ENCODE measurements at regions not wholly inside any gene's neighbourhood (a gene's known extent, or its start where the extent isn't known, plus 50 kb on each side); places are given as distances from the start of the nearest gene placed in this dataset.

GRCh38 chr13:97091196-97091595, 96.9 kb upstream of the OXGR1 start:
- no peak overlapping the region for H3K4me3 ChIP-seq (ENCODE audit: control extremely low read depth in 1 of 5, extremely low read depth in 1 of 5, insufficient read depth in 1 of 5, low read depth in 2 of 5, low read length in 4 of 5)
- no peaks in the 10 kb centered on the region for H3K27me3 ChIP-seq (replicated peaks in 1 of 4; ENCODE audit: control extremely low read depth in 1 of 4, control insufficient read depth in 3 of 4, insufficient read depth in 4 of 4, low read length in 3 of 4)
- Mint-ChIP-seq H3K4me1 (no peaks in the 10 kb centered on the region), H3K27me3 (no peaks in the 10 kb centered on the region), H3K9me3 (ENCODE audit: insufficient read depth) (peaks cover 5% of the 10 kb centered on the region), H3K27ac (no peak overlapping the region), H3K4me3 (no peak overlapping the region)
- intact Hi-C loops (cut with micrococcal nuclease), result no loop called here
- no peaks in the 10 kb centered on the region for H3K79me2 ChIP-seq (ENCODE audit: control insufficient read depth, insufficient read depth, low read length)
- ChIA-PET POLR2A (no interaction called here), CTCF (no interaction called here)
- H3K27ac ChIP-seq (ENCODE audit: low read length in 2 of 2), result no peak overlapping the region
- peaks cover 0 to 2% (median 0%) of the 10 kb centered on the region in 3 donors for H3K9me3 ChIP-seq (ENCODE audit: control extremely low read depth in 1 of 3, control insufficient read depth in 2 of 3, insufficient read depth in 1 of 3, low read length in 2 of 3)
- 14% methylated on average over 1 of the region's 1 CpG for WGBS (ENCODE audit: insufficient coverage)
- DNase-seq (no peak), ATAC-seq (ENCODE audit: low read depth) (no peak)
- H2AFZ ChIP-seq (ENCODE audit: insufficient read depth, low read depth, low read length, poor library complexity, severe bottlenecking), result no peak overlapping the region
- H4K20me1 ChIP-seq (ENCODE audit: control insufficient read depth, insufficient read depth, low read length, poor library complexity, severe bottlenecking), result no peaks in the 10 kb centered on the region
- H3K4me1 ChIP-seq (ENCODE audit: control insufficient read depth in 2 of 2, insufficient read depth in 2 of 2, low read length in 2 of 2), result no peaks in the 10 kb centered on the region
- H3K4me2 ChIP-seq (replicated peaks; ENCODE audit: low read depth, low read length, poor library complexity, severe bottlenecking), result no peak overlapping the region
- H3K9ac ChIP-seq (ENCODE audit: low read length), result no peak overlapping the region
- H3K36me3 ChIP-seq (replicated peaks in 1 of 2; ENCODE audit: control extremely low read depth in 1 of 2, control insufficient read depth in 1 of 2, extremely low read depth in 1 of 2, insufficient read depth in 2 of 2, low read length in 1 of 2), result no peaks in the 10 kb centered on the region
- TF ChIP-seq EZH2 (IDR thresholded peaks at IDR 0.05; ENCODE audit: borderline replicate concordance, insufficient read depth, low read depth, low read length, poor library complexity, severe bottlenecking), result no peak
- TF ChIP-seq, protein P1, sequence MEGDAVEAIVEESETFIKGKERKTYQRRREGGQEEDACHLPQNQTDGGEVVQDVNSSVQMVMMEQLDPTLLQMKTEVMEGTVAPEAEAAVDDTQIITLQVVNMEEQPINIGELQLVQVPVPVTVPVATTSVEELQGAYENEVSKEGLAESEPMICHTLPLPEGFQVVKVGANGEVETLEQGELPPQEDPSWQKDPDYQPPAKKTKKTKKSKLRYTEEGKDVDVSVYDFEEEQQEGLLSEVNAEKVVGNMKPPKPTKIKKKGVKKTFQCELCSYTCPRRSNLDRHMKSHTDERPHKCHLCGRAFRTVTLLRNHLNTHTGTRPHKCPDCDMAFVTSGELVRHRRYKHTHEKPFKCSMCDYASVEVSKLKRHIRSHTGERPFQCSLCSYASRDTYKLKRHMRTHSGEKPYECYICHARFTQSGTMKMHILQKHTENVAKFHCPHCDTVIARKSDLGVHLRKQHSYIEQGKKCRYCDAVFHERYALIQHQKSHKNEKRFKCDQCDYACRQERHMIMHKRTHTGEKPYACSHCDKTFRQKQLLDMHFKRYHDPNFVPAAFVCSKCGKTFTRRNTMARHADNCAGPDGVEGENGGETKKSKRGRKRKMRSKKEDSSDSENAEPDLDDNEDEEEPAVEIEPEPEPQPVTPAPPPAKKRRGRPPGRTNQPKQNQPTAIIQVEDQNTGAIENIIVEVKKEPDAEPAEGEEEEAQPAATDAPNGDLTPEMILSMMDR (IDR thresholded peaks at IDR 0.05), result no peak

GRCh38 chr13:97100821-97101220, 106.5 kb upstream of the OXGR1 start:
- Histone ChIP-seq H3K9ac (ENCODE audit: low read length) (no peak overlapping the region), H4K20me1 (ENCODE audit: control insufficient read depth, insufficient read depth, low read length, poor library complexity, severe bottlenecking) (no peaks in the 10 kb centered on the region), H2AFZ (ENCODE audit: insufficient read depth, low read depth, low read length, poor library complexity, severe bottlenecking) (no peak overlapping the region), H3K9me3 (ENCODE audit: control extremely low read depth in 1 of 3, control insufficient read depth in 2 of 3, insufficient read depth in 1 of 3, low read length in 2 of 3) (peaks cover 0 to 3% (median 2%) of the 10 kb centered on the region in 3 donors), H3K4me3 (ENCODE audit: control extremely low read depth in 1 of 5, extremely low read depth in 1 of 5, insufficient read depth in 1 of 5, low read depth in 2 of 5, low read length in 4 of 5) (no peak overlapping the region), H3K27me3 (replicated peaks in 1 of 4; ENCODE audit: control extremely low read depth in 1 of 4, control insufficient read depth in 3 of 4, insufficient read depth in 4 of 4, low read length in 3 of 4) (peaks cover 0 to 9% (median 3%) of the 10 kb centered on the region in 4 experiments), H3K79me2 (ENCODE audit: control insufficient read depth, insufficient read depth, low read length) (no peaks in the 10 kb centered on the region), H3K4me1 (ENCODE audit: control insufficient read depth in 2 of 2, insufficient read depth in 2 of 2, low read length in 2 of 2) (no peaks in the 10 kb centered on the region), H3K4me2 (replicated peaks; ENCODE audit: low read depth, low read length, poor library complexity, severe bottlenecking) (no peak overlapping the region), H3K36me3 (replicated peaks in 1 of 2; ENCODE audit: control extremely low read depth in 1 of 2, control insufficient read depth in 1 of 2, extremely low read depth in 1 of 2, insufficient read depth in 2 of 2, low read length in 1 of 2) (no peaks in the 10 kb centered on the region), H3K27ac (ENCODE audit: low read length in 2 of 2) (no peak overlapping the region)
- CTCF ChIA-PET, result interaction anchor here (1.8 to 2.2 kb wide), 2 partner anchors 9 to 258 kb away, joined by 9 to 13 read pairs; no protein-coding TSS in a partner anchor
- intact Hi-C loops (cut with micrococcal nuclease), result no loop called here
- Mint-ChIP-seq H3K9me3 (ENCODE audit: insufficient read depth) (no peaks in the 10 kb centered on the region), H3K27ac (no peak overlapping the region), H3K4me1 (no peaks in the 10 kb centered on the region), H3K27me3 (peaks cover 38% of the 10 kb centered on the region), H3K4me3 (no peak overlapping the region)
- TF ChIP-seq EZH2 (IDR thresholded peaks at IDR 0.05; ENCODE audit: borderline replicate concordance, insufficient read depth, low read depth, low read length, poor library complexity, severe bottlenecking), result no peak
- TF ChIP-seq, protein P1 (IDR thresholded peaks at IDR 0.05), result no peak
- no peak for ATAC-seq (ENCODE audit: low read depth)
- POLR2A ChIA-PET, result no interaction called here
- DNase-seq, result no peak

All from B cell (primary cell).